ENCODE measurements at regions not wholly inside any gene's neighbourhood (a gene's known extent, or its start where the extent isn't known, plus 50 kb on each side); places are given as distances from the start of the nearest gene placed in this dataset.
"Not testable (repeated sequence)": the region's sequence is repeated elsewhere in the genome, so short reads cannot be mapped to it uniquely, and the experiment has no call there.

DNA sequence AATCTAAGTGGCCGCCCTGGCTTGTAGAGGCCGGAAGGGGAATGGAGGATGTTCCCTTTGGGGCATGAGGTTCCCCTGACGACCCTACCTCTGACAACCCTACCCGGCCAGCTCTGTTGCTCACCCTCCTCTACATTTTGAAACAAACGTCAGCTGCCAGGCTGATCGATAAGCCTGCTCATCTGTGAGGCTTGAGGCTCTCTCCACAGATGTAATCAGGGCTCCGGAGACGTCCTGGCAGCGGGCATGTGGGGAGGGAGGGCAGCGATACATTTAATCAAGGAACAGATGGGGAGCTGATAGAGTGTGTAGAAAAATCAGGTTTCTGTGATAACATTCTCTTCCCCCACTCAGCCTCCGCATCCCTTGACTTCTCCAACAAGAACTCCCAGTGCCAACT is 212.3 kb upstream of the SDK2 start:
- Histone ChIP-seq H3K9ac (ENCODE audit: low read length) (no peak overlapping the region), H3K36me3 (ENCODE audit: insufficient read depth, low read length) (no peaks in the 10 kb centered on the region), H3K4me2 (ENCODE audit: low read length) (no peak overlapping the region), H3K27me3 (ENCODE audit: insufficient read depth, low read depth, low read length) (no peaks in the 10 kb centered on the region), H4K20me1 (ENCODE audit: insufficient read depth) (no peaks in the 10 kb centered on the region), H3F3A (ENCODE audit: insufficient read depth, low read length, poor library complexity, severe bottlenecking) (no peaks in the 10 kb centered on the region), H3K9me3 (ENCODE audit: low read length) (no peaks in the 10 kb centered on the region), H3K79me2 (replicated peaks; ENCODE audit: insufficient read depth, low read length) (no peaks in the 10 kb centered on the region), H3K4me3 (ENCODE audit: low read length) (no peak overlapping the region), H3K27ac (ENCODE audit: low read length) (no peak overlapping the region), H2AFZ (ENCODE audit: low read depth, low read length) (no peak overlapping the region), H3K9me2 (ENCODE audit: insufficient read depth, low read length) (no peaks in the 10 kb centered on the region)
- TF ChIP-seq POLR2AphosphoS5 (IDR thresholded peaks at IDR 0.05) = no peak
- TF ChIP-seq SMC3 (conservative IDR thresholded peaks at IDR 0.05; ENCODE audit: poor library complexity) = no peak
- no peak for TF ChIP-seq TAF1 (IDR thresholded peaks at IDR 0.05; ENCODE audit: low read depth)
- no peak for TF ChIP-seq MXI1 (conservative IDR thresholded peaks at IDR 0.05; ENCODE audit: poor library complexity, severe bottlenecking)
- TF ChIP-seq, protein P1, sequence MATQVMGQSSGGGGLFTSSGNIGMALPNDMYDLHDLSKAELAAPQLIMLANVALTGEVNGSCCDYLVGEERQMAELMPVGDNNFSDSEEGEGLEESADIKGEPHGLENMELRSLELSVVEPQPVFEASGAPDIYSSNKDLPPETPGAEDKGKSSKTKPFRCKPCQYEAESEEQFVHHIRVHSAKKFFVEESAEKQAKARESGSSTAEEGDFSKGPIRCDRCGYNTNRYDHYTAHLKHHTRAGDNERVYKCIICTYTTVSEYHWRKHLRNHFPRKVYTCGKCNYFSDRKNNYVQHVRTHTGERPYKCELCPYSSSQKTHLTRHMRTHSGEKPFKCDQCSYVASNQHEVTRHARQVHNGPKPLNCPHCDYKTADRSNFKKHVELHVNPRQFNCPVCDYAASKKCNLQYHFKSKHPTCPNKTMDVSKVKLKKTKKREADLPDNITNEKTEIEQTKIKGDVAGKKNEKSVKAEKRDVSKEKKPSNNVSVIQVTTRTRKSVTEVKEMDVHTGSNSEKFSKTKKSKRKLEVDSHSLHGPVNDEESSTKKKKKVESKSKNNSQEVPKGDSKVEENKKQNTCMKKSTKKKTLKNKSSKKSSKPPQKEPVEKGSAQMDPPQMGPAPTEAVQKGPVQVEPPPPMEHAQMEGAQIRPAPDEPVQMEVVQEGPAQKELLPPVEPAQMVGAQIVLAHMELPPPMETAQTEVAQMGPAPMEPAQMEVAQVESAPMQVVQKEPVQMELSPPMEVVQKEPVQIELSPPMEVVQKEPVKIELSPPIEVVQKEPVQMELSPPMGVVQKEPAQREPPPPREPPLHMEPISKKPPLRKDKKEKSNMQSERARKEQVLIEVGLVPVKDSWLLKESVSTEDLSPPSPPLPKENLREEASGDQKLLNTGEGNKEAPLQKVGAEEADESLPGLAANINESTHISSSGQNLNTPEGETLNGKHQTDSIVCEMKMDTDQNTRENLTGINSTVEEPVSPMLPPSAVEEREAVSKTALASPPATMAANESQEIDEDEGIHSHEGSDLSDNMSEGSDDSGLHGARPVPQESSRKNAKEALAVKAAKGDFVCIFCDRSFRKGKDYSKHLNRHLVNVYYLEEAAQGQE (IDR thresholded peaks at IDR 0.05; ENCODE audit: borderline replicate concordance) = no peak
- TF ChIP-seq EP300 (conservative IDR thresholded peaks at IDR 0.05; ENCODE audit: poor library complexity, severe bottlenecking) = no peak
- no peak for TF ChIP-seq RAD21 (conservative IDR thresholded peaks at IDR 0.05)
- no peak for TF ChIP-seq CTCF (IDR thresholded peaks at IDR 0.05; ENCODE audit: poor library complexity, severe bottlenecking)
- no peak for TF ChIP-seq EZH2 (IDR thresholded peaks at IDR 0.05; ENCODE audit: borderline replicate concordance, insufficient read depth, low read length, poor library complexity, severe bottlenecking)

DNA sequence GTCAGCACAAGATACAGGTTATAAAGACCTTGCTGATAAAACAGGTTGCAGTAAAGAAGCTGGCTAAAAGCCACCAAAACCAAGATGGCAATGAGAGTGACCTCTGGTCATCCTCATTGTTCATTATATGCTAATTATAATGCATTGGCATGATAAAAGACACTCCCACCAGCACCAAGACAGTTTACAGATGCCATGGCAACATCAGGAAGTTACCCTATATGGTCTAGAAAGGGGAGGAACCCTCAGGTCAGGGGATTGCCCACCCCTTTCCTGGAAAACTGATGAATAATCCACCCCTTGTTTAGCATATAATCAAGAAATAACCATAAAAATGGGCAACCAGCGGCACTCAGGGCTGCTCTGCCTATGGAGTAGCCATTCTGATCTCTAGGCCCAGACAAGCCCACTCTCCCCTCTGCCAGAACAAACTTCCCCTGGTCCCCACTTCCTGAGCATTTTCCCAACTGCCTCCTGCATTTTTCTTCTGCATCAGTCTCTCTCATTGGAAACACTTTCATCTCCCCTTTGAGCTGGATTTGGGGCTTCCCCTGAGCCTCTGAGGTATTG is 215.3 kb upstream of the SDK2 start:
- not testable (repeated sequence) for H2AFZ ChIP-seq (ENCODE audit: low read depth, low read length); H3F3A ChIP-seq (ENCODE audit: insufficient read depth, low read length, poor library complexity, severe bottlenecking); H3K9me3 ChIP-seq (ENCODE audit: low read length); H3K36me3 ChIP-seq (ENCODE audit: insufficient read depth, low read length); H3K9me2 ChIP-seq (ENCODE audit: insufficient read depth, low read length); H3K27me3 ChIP-seq (ENCODE audit: insufficient read depth, low read depth, low read length); H3K4me2 ChIP-seq (ENCODE audit: low read length); H3K79me2 ChIP-seq (replicated peaks; ENCODE audit: insufficient read depth, low read length); H3K4me3 ChIP-seq (ENCODE audit: low read length); H4K20me1 ChIP-seq (ENCODE audit: insufficient read depth); H3K27ac ChIP-seq (ENCODE audit: low read length); H3K9ac ChIP-seq (ENCODE audit: low read length)

- Histone ChIP-seq H3K9me3 (ENCODE audit: low read length) (no peaks in the 10 kb centered on the region), H3F3A (ENCODE audit: insufficient read depth, low read length, poor library complexity, severe bottlenecking) (no peaks in the 10 kb centered on the region), H3K9me2 (ENCODE audit: insufficient read depth, low read length) (no peaks in the 10 kb centered on the region)
These were observed 217.3 kb upstream of the SDK2 start for GRCh38 chr17:73861543-73861942.

More at GRCh38 chr17:73861543-73861942, 217.3 kb upstream of the SDK2 start:
- no peak overlapping the region for H3K4me2 ChIP-seq (ENCODE audit: low read length)
- no peak overlapping the region for H3K4me3 ChIP-seq (ENCODE audit: low read length)
- H3K36me3 ChIP-seq (ENCODE audit: insufficient read depth, low read length) = no peaks in the 10 kb centered on the region
- H3K9ac ChIP-seq (ENCODE audit: low read length) = no peak overlapping the region
- no peaks in the 10 kb centered on the region for H4K20me1 ChIP-seq (ENCODE audit: insufficient read depth)
- no peak overlapping the region for H3K27ac ChIP-seq (ENCODE audit: low read length)
- H2AFZ ChIP-seq (ENCODE audit: low read depth, low read length) = no peak overlapping the region
- H3K27me3 ChIP-seq (ENCODE audit: insufficient read depth, low read depth, low read length) = no peaks in the 10 kb centered on the region
- no peaks in the 10 kb centered on the region for H3K79me2 ChIP-seq (replicated peaks; ENCODE audit: insufficient read depth, low read length)
- TF ChIP-seq CTCF (IDR thresholded peaks at IDR 0.05; ENCODE audit: poor library complexity, severe bottlenecking) = no peak
- TF ChIP-seq EP300 (conservative IDR thresholded peaks at IDR 0.05; ENCODE audit: poor library complexity, severe bottlenecking) = no peak
- no peak for TF ChIP-seq TAF1 (IDR thresholded peaks at IDR 0.05; ENCODE audit: low read depth)
- TF ChIP-seq SMC3 (conservative IDR thresholded peaks at IDR 0.05; ENCODE audit: poor library complexity) = no peak
- TF ChIP-seq, protein P1 (IDR thresholded peaks at IDR 0.05; ENCODE audit: borderline replicate concordance) = no peak
- TF ChIP-seq MXI1 (conservative IDR thresholded peaks at IDR 0.05; ENCODE audit: poor library complexity, severe bottlenecking) = no peak
- no peak for TF ChIP-seq EZH2 (IDR thresholded peaks at IDR 0.05; ENCODE audit: borderline replicate concordance, insufficient read depth, low read length, poor library complexity, severe bottlenecking)
- no peak for TF ChIP-seq RAD21 (conservative IDR thresholded peaks at IDR 0.05)
- no peak for TF ChIP-seq POLR2AphosphoS5 (IDR thresholded peaks at IDR 0.05)

Measured in neural cell (in vitro differentiated cells).